OCI-LY1 (cell line): ENCODE measurements at regions not wholly inside any gene's neighbourhood (a gene's known extent, or its start where the extent isn't known, plus 50 kb on each side); places are given as distances from the start of the nearest gene placed in this dataset.

Experiments
- EZH2 ChIP-seq: fragments of 200-600 bp; sonication (generic), shearing (Covaris generic); IDR thresholded peaks from 2 replicates; pipeline ENCODE4 v1.8.0; 2017; ENCODE audit warnings: borderline replicate concordance, mixed run types, mild to moderate bottlenecking, antibody characterized with exemption, low read length, moderate library complexity, mixed read lengths
- TF ChIP-seq, protein P1 (sequence below): fragments of 200-600 bp; sonication (generic), shearing (Covaris generic); IDR thresholded peaks from 2 replicates; pipeline ENCODE4 v1.5.1; 2017; ENCODE audit warnings: mild to moderate bottlenecking, antibody characterized with exemption, low read length, moderate library complexity, mixed read lengths

DNA sequence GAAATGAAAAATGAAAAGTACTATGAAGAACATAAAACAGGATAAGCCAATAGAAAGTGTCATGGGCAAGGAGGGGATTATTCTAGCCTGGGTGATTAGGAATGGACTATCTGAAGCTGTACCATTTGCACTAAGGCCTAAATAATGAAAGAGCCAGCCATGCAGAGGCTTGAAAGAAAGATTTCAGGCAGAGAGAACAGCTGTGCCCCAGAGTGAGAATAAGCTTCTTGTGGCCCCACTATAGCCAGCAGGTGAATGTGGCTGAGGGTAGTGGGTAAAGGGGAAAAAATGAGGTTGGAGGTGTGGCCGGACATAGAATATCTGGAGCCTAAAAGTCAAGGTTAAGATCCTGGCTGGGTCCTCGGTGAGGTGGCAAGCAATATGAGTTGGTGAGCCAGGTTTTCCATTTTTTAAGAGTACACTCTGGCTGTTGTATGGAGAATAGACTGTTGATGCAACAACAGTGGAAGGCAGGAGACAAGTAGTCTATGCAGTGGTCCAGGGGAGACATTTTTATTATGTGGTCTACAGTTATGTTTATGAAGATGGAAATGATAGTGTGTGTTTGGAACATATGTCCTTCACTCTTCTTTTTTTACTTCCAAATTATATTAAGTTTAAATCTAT lies 135.2 kb upstream of the SETBP1 start:
- TF ChIP-seq, protein P1, sequence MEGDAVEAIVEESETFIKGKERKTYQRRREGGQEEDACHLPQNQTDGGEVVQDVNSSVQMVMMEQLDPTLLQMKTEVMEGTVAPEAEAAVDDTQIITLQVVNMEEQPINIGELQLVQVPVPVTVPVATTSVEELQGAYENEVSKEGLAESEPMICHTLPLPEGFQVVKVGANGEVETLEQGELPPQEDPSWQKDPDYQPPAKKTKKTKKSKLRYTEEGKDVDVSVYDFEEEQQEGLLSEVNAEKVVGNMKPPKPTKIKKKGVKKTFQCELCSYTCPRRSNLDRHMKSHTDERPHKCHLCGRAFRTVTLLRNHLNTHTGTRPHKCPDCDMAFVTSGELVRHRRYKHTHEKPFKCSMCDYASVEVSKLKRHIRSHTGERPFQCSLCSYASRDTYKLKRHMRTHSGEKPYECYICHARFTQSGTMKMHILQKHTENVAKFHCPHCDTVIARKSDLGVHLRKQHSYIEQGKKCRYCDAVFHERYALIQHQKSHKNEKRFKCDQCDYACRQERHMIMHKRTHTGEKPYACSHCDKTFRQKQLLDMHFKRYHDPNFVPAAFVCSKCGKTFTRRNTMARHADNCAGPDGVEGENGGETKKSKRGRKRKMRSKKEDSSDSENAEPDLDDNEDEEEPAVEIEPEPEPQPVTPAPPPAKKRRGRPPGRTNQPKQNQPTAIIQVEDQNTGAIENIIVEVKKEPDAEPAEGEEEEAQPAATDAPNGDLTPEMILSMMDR = no peak
- TF ChIP-seq EZH2 = no peak
